ENCODE measurements at regions not wholly inside any gene's neighbourhood (a gene's known extent, or its start where the extent isn't known, plus 50 kb on each side); places are given as distances from the start of the nearest gene placed in this dataset.

- TF ChIP-seq ZNF646 (CRISPR knock-in tag; IDR thresholded peaks at IDR 0.05) = no peak
- no peak for TF ChIP-seq ZFX (CRISPR knock-in tag; IDR thresholded peaks at IDR 0.05; ENCODE audit: low read depth)
- TF ChIP-seq JUNB (CRISPR knock-in tag; IDR thresholded peaks at IDR 0.05; ENCODE audit: borderline replicate concordance) = no peak
- TF ChIP-seq, protein P1, sequence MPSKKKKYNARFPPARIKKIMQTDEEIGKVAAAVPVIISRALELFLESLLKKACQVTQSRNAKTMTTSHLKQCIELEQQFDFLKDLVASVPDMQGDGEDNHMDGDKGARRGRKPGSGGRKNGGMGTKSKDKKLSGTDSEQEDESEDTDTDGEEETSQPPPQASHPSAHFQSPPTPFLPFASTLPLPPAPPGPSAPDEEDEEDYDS (CRISPR knock-in tag; IDR thresholded peaks at IDR 0.05) = no peak
- no peak for TF ChIP-seq ZNF552 (CRISPR knock-in tag; IDR thresholded peaks at IDR 0.05; ENCODE audit: borderline replicate concordance)
These were observed 117.0 kb upstream of the ALX4 start (continued) for GRCh38 chr11:44426958-44427357.

GRCh38 chr11:44427432-44427831 lies 117.5 kb upstream of the ALX4 start:
- Histone ChIP-seq H3K4me3 (replicated peaks in 1 of 3; ENCODE audit: insufficient read depth in 1 of 3, low read depth in 2 of 3, low read length in 3 of 3) (no peak overlapping the region), H3K9me3 (ENCODE audit: low read length) (no peaks in the 10 kb centered on the region), H4K20me1 (ENCODE audit: insufficient read depth, low read length) (no peaks in the 10 kb centered on the region), H3K27me3 (ENCODE audit: control insufficient read depth in 1 of 2, insufficient read depth in 2 of 2, low read length in 2 of 2) (0 out of 5 replicates have a peak, but pooled peaks cover 0 to 6% of the 10 kb centered on the region in 2 experiments), H2AFZ (ENCODE audit: low read length) (no peak overlapping the region), H3K27ac (ENCODE audit: extremely low read length, insufficient read depth, low read length) (no peak overlapping the region), H3K9ac (ENCODE audit: insufficient read depth, low read depth, low read length) (no peak overlapping the region), H3K4me1 (ENCODE audit: insufficient read depth, low read length) (no peaks in the 10 kb centered on the region), H3K79me2 (ENCODE audit: insufficient read depth, low read length) (no peaks in the 10 kb centered on the region), H3K36me3 (replicated peaks in 1 of 2; ENCODE audit: control insufficient read depth in 1 of 2, insufficient read depth in 2 of 2, low read length in 2 of 2) (no peaks in the 10 kb centered on the region), H3K4me2 (ENCODE audit: low read depth, low read length) (no peak overlapping the region)
- ATAC-seq = 0 out of 3 replicates have a peak, but pooled peaks have one; percentile 25
- POLR2A ChIA-PET = no interaction called here
- FAIRE-seq = no peak
- CTCF ChIA-PET (ENCODE audit: low intra/inter-chr PET ratio, low total read pairs) = no interaction called here
- no peak for DNase-seq (ENCODE audit: low spot score)
- in situ Hi-C loops (cut with HindIII; ENCODE audit: extremely low pct_ligation_motif_present, low pct_unique_long_range_greater_than_20kb) (no loop called here), intact Hi-C loops (cut with micrococcal nuclease; ENCODE audit: unreplicated experiment) (no loop called here)
- no TSS peak for BruUV-seq (replicated peaks)
- 26% methylated on average over 8 of the region's 8 CpGs for WGBS (ENCODE audit: low lambda C conversion rate)
- TF ChIP-seq, protein P2, sequence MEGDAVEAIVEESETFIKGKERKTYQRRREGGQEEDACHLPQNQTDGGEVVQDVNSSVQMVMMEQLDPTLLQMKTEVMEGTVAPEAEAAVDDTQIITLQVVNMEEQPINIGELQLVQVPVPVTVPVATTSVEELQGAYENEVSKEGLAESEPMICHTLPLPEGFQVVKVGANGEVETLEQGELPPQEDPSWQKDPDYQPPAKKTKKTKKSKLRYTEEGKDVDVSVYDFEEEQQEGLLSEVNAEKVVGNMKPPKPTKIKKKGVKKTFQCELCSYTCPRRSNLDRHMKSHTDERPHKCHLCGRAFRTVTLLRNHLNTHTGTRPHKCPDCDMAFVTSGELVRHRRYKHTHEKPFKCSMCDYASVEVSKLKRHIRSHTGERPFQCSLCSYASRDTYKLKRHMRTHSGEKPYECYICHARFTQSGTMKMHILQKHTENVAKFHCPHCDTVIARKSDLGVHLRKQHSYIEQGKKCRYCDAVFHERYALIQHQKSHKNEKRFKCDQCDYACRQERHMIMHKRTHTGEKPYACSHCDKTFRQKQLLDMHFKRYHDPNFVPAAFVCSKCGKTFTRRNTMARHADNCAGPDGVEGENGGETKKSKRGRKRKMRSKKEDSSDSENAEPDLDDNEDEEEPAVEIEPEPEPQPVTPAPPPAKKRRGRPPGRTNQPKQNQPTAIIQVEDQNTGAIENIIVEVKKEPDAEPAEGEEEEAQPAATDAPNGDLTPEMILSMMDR (CRISPR knock-in tag; IDR thresholded peaks at IDR 0.05) = peak; percentile 42; the same call in 1 of the 2 replicates
- no peak for TF ChIP-seq GABPA (IDR thresholded peaks at IDR 0.05; ENCODE audit: low read depth, low read length)
- no peak for TF ChIP-seq GABPA (CRISPR knock-in tag; IDR thresholded peaks at IDR 0.05; ENCODE audit: low read depth)
